Nephron progenitor cell (in vitro differentiated cells): ENCODE measurements at regions not wholly inside any gene's neighbourhood (a gene's known extent, or its start where the extent isn't known, plus 50 kb on each side); places are given as distances from the start of the nearest gene placed in this dataset.
A peak's percentile ranks its signal among the peaks of the same experiment; 100 is the strongest.

Experiments
- DNase-seq: peaks from one replicate; pipeline ENCODE4 v3.0.0; 2021
- H3K27ac Mint-ChIP-seq: 2 replicates; pipeline ENCODE4 v1.8.0; 2021; ENCODE audit warnings: mild to moderate bottlenecking, moderate library complexity, mixed read lengths
- H3K27me3 Mint-ChIP-seq: 2 replicates; pipeline ENCODE4 v1.8.0; 2021; ENCODE audit warnings: mild to moderate bottlenecking, low read depth, mixed read lengths; ENCODE audit not compliant: poor library complexity
- H3K36me3 Mint-ChIP-seq: 2 replicates; pipeline ENCODE4 v1.8.0; 2021; ENCODE audit warnings: low read depth, mixed read lengths
- H3K4me1 Mint-ChIP-seq: 2 replicates; pipeline ENCODE4 v1.8.0; 2021; ENCODE audit warnings: mixed read lengths
- H3K4me3 Mint-ChIP-seq: 2 replicates; pipeline ENCODE4 v1.8.0; 2021; ENCODE audit warnings: mild to moderate bottlenecking, moderate library complexity, mixed read lengths
- H3K9me3 Mint-ChIP-seq: 2 replicates; pipeline ENCODE4 v1.8.0; 2021; ENCODE audit warnings: mild to moderate bottlenecking, moderate library complexity, mixed read lengths
- CTCF ChIP-seq: fragments of 200-600 bp; sonication (generic); IDR thresholded peaks from 2 replicates; pipeline ENCODE4 v1.5.0; 2021; ENCODE audit warnings: antibody characterized with exemption

GRCh38 chr2:37816686-37817085 is 108.4 kb upstream of the RMDN2 start:
- Mint-ChIP-seq H3K27ac (peak overlapping the region; percentile 83), H3K4me1 (peaks cover 24% of the 10 kb centered on the region), H3K27me3 (no peaks in the 10 kb centered on the region), H3K36me3 (peaks cover 5% of the 10 kb centered on the region), H3K4me3 (no peak overlapping the region), H3K9me3 (peaks cover 17% of the 10 kb centered on the region)
- TF ChIP-seq CTCF: no peak
- no peak for DNase-seq

- Mint-ChIP-seq H3K27me3 (no peaks in the 10 kb centered on the region), H3K4me3 (no peak overlapping the region), H3K9me3 (peaks cover 17% of the 10 kb centered on the region), H3K4me1 (peaks cover 24% of the 10 kb centered on the region), H3K36me3 (peaks cover 5% of the 10 kb centered on the region), H3K27ac (no peak overlapping the region)
- DNase-seq: no peak
- no peak for TF ChIP-seq CTCF
Observed at GRCh38 chr2:37819186-37819585, 105.9 kb upstream of the RMDN2 start.

GRCh38 chr2:37820471-37820986 is 104.6 kb upstream of the RMDN2 start:
- Mint-ChIP-seq H3K4me1 (peaks cover 23% of the 10 kb centered on the region), H3K27ac (no peak overlapping the region), H3K27me3 (no peaks in the 10 kb centered on the region), H3K4me3 (no peak overlapping the region), H3K36me3 (peaks cover 4% of the 10 kb centered on the region), H3K9me3 (peaks cover 10% of the 10 kb centered on the region)
- DNase-seq: no peak
- TF ChIP-seq CTCF: no peak

GRCh38 chr2:37825586-37825985 is 99.5 kb upstream of the RMDN2 start:
- DNase-seq: no peak
- Mint-ChIP-seq H3K36me3 (no peaks in the 10 kb centered on the region), H3K27me3 (no peaks in the 10 kb centered on the region), H3K4me1 (peaks cover 39% of the 10 kb centered on the region), H3K9me3 (peaks cover 4% of the 10 kb centered on the region), H3K27ac (no peak overlapping the region), H3K4me3 (no peak overlapping the region)
- no peak for TF ChIP-seq CTCF

- Mint-ChIP-seq H3K27me3 (no peaks in the 10 kb centered on the region), H3K27ac (no peak overlapping the region), H3K4me3 (no peak overlapping the region), H3K4me1 (peaks cover 49% of the 10 kb centered on the region), H3K9me3 (no peaks in the 10 kb centered on the region), H3K36me3 (no peaks in the 10 kb centered on the region)
- DNase-seq: no peak
- TF ChIP-seq CTCF: no peak
Observed at GRCh38 chr2:37826611-37827010, 98.5 kb upstream of the RMDN2 start.

- Mint-ChIP-seq H3K27ac (peak overlapping the region; percentile 84), H3K4me3 (no peak overlapping the region), H3K9me3 (no peaks in the 10 kb centered on the region), H3K4me1 (peaks cover 51% of the 10 kb centered on the region), H3K27me3 (no peaks in the 10 kb centered on the region), H3K36me3 (no peaks in the 10 kb centered on the region)
- TF ChIP-seq CTCF: no peak
- DNase-seq: no peak
Observed at GRCh38 chr2:37827455-37827854, 97.6 kb upstream of the RMDN2 start.
